Activated T-helper 1 cell treated with anti-CD3 and anti-CD28 coated beads, Interleukin-12 subunit alpha, Interleukin-12 subunit beta, Interleukin-2, Interleukin-4 antibody, amounts not matched to agents 30 ng/mL and 10 ng/mL and 1 ng/mL, durations not matched to agents 14 hours and 24 hours and 36 hours (primary cell): ENCODE measurements at regions not wholly inside any gene's neighbourhood (a gene's known extent, or its start where the extent isn't known, plus 50 kb on each side); places are given as distances from the start of the nearest gene placed in this dataset.

Experiments used
- DNase-seq: peaks from one replicate; pipeline ENCODE4 v3.0.0; 2021; ENCODE audit warnings: low spot score
- H3K27ac Mint-ChIP-seq: one replicate; pipeline ENCODE4 v1.8.0; 2021; ENCODE audit warnings: mild to moderate bottlenecking, mixed read lengths
- H3K27me3 Mint-ChIP-seq: one replicate; pipeline ENCODE4 v1.8.0; 2022; ENCODE audit warnings: mild to moderate bottlenecking, moderate library complexity, mixed read lengths; ENCODE audit not compliant: insufficient read depth
- H3K36me3 Mint-ChIP-seq: one replicate; pipeline ENCODE4 v1.8.0; 2021; ENCODE audit warnings: low read depth, mixed read lengths
- H3K4me1 Mint-ChIP-seq: one replicate; pipeline ENCODE4 v1.8.0; 2021; ENCODE audit warnings: low read depth, mixed read lengths
- H3K4me3 Mint-ChIP-seq: one replicate; pipeline ENCODE4 v1.8.0; 2021; ENCODE audit warnings: mild to moderate bottlenecking, moderate library complexity, mixed read lengths
- H3K9me3 Mint-ChIP-seq: one replicate; pipeline ENCODE4 v1.8.0; 2021; ENCODE audit warnings: mixed read lengths
- intact Hi-C: fragments of 100-400 bp; cut with micrococcal nuclease; formaldehyde crosslinking; loops from one replicate; pipeline ENCODE4 v1.15.1; 2024

DNA sequence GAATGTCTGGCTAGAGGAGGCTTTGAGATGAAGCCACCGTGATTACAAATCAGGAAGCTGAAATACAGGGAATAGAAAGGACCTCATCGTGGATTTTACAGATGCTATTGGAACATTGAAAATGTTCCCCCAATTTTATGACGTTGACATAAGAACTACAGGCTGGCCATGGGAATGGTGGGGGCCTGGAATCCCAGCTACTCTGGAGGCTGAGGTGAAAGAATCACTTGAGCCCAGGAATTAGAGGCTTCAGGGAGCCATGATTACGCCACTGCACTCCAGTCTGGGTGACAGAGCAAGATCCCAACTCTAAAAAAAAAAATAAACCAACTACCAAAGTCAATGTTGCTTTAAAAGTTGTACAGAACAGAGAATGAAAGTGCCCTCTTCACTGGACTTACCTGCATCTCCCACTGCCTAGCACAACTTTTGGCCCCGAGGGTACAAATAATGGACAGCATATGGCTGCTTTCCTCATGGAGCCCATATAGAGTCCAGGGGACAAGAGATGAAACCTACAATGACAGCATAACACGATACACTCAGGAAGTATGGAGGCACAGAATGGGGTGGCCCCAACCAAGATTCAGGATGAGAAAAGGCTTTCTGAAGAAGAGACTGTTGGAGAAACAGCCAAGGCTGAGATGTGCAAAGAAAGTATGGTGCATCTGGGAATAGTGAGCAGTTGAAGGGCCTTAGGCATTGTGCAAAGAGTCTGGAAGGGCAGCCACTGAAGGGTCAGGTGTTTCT lies 254.8 kb downstream of the MYCN start:
- no peak overlapping the region for H3K27ac Mint-ChIP-seq
- no peaks in the 10 kb centered on the region for H3K9me3 Mint-ChIP-seq
- H3K4me3 Mint-ChIP-seq, result no peak overlapping the region
- no peaks in the 10 kb centered on the region for H3K4me1 Mint-ChIP-seq
- H3K27me3 Mint-ChIP-seq, result no peaks in the 10 kb centered on the region
- no peak for DNase-seq
- H3K36me3 Mint-ChIP-seq, result no peaks in the 10 kb centered on the region
- intact Hi-C loops, result no loop called here

- Mint-ChIP-seq H3K27ac (no peak overlapping the region), H3K27me3 (no peaks in the 10 kb centered on the region), H3K4me3 (no peak overlapping the region), H3K4me1 (no peaks in the 10 kb centered on the region), H3K36me3 (no peaks in the 10 kb centered on the region), H3K9me3 (no peaks in the 10 kb centered on the region)
- intact Hi-C loops, result no loop called here
- DNase-seq, result no peak
These were observed 254.2 kb downstream of the MYCN start for GRCh38 chr2:16194530-16194929.

- DNase-seq, result no peak
- Mint-ChIP-seq H3K9me3 (no peaks in the 10 kb centered on the region), H3K36me3 (no peaks in the 10 kb centered on the region), H3K4me1 (no peaks in the 10 kb centered on the region), H3K27me3 (no peaks in the 10 kb centered on the region), H3K27ac (no peak overlapping the region), H3K4me3 (no peak overlapping the region)
- intact Hi-C loops, result no loop called here
These were observed 253.7 kb downstream of the MYCN start for GRCh38 chr2:16194096-16194390.

GRCh38 chr2:16192416-16193216 lies 252.3 kb downstream of the MYCN start:
- DNase-seq, result no peak
- no peaks in the 10 kb centered on the region for H3K4me1 Mint-ChIP-seq
- no peak overlapping the region for H3K4me3 Mint-ChIP-seq
- no peaks in the 10 kb centered on the region for H3K9me3 Mint-ChIP-seq
- no peaks in the 10 kb centered on the region for H3K36me3 Mint-ChIP-seq
- no peaks in the 10 kb centered on the region for H3K27me3 Mint-ChIP-seq
- no peak overlapping the region for H3K27ac Mint-ChIP-seq
- intact Hi-C loops, result no loop called here

GRCh38 chr2:16191431-16192200 lies 251.3 kb downstream of the MYCN start:
- H3K36me3 Mint-ChIP-seq, result no peaks in the 10 kb centered on the region
- intact Hi-C loops, result no loop called here

DNA sequence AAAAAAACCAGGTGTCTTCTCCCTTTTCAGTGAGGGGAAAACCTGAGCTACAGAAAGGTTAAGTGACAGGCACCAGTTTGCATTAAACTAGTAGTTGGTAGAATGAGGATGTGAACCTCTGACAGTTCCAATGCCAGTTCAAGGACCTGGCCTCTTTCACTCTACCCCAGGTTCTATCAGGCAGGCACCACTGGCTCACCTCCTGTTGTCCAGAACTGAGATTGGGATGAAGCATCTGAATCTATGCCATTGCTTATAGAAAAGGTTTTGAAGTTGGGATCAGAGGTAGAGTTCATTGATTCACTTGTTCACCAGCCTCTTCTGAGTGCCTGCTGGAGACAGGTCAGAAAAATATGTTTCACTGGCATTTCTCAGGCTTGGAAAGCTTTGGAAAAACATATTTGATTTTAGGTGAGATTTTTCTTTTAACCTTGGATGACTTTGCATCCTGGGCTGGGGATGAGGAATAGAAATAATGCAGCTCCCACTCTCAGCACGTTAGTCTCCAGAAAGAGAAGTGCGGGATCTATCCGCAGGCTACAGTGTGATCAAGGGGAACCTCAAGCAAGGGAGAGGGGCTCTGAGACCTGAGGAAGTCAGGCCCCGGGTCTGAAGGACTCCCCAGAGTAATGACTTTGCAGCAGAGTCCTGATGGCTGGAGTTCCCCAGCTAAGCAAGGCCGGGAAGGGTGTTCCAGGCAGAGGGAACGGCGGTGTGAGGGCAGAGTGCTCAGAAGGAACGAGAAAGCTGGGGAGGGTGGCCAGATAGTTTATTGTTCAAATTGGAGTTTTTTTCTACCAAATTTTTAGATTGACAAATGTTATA lies 250.3 kb downstream of the MYCN start:
- Mint-ChIP-seq H3K4me3 (no peak overlapping the region), H3K36me3 (no peaks in the 10 kb centered on the region), H3K4me1 (no peaks in the 10 kb centered on the region), H3K27me3 (no peaks in the 10 kb centered on the region), H3K9me3 (no peaks in the 10 kb centered on the region), H3K27ac (no peak overlapping the region)
- no peak for DNase-seq
- intact Hi-C loops, result no loop called here

More at GRCh38 chr2:16191431-16192200, 251.3 kb downstream of the MYCN start:
- no peaks in the 10 kb centered on the region for H3K4me1 Mint-ChIP-seq
- no peak overlapping the region for H3K27ac Mint-ChIP-seq
- no peaks in the 10 kb centered on the region for H3K27me3 Mint-ChIP-seq
- no peak for DNase-seq
- H3K4me3 Mint-ChIP-seq, result no peak overlapping the region
- no peaks in the 10 kb centered on the region for H3K9me3 Mint-ChIP-seq

DNA sequence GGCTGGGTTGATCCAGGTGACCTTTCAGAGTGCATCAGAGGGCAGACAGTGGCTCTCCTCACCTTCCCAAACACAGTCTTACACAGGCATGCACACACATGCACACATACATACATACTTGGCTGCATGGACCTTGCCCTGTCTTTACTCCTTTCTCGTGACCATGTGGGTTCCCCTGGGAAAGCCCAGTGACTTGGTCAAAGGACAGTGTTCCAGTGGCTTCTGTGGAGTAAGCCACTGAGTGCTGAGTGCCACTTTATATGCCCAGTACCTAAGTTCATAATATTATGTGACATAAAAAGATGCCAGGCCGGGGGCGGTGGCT lies 249.4 kb downstream of the MYCN start:
- no peaks in the 10 kb centered on the region for H3K4me1 Mint-ChIP-seq
- H3K4me3 Mint-ChIP-seq, result no peak overlapping the region
- no peak for DNase-seq
- no peaks in the 10 kb centered on the region for H3K9me3 Mint-ChIP-seq
- no peaks in the 10 kb centered on the region for H3K36me3 Mint-ChIP-seq
- H3K27me3 Mint-ChIP-seq, result no peaks in the 10 kb centered on the region
- intact Hi-C loops, result no loop called here
- H3K27ac Mint-ChIP-seq, result no peak overlapping the region

- no peak overlapping the region for H3K4me3 Mint-ChIP-seq
- no peaks in the 10 kb centered on the region for H3K9me3 Mint-ChIP-seq
- no peaks in the 10 kb centered on the region for H3K36me3 Mint-ChIP-seq
- DNase-seq, result no peak
- intact Hi-C loops, result no loop called here
- H3K4me1 Mint-ChIP-seq, result no peaks in the 10 kb centered on the region
- no peaks in the 10 kb centered on the region for H3K27me3 Mint-ChIP-seq
- no peak overlapping the region for H3K27ac Mint-ChIP-seq
These were observed 248.9 kb downstream of the MYCN start for GRCh38 chr2:16189029-16189835.

DNA sequence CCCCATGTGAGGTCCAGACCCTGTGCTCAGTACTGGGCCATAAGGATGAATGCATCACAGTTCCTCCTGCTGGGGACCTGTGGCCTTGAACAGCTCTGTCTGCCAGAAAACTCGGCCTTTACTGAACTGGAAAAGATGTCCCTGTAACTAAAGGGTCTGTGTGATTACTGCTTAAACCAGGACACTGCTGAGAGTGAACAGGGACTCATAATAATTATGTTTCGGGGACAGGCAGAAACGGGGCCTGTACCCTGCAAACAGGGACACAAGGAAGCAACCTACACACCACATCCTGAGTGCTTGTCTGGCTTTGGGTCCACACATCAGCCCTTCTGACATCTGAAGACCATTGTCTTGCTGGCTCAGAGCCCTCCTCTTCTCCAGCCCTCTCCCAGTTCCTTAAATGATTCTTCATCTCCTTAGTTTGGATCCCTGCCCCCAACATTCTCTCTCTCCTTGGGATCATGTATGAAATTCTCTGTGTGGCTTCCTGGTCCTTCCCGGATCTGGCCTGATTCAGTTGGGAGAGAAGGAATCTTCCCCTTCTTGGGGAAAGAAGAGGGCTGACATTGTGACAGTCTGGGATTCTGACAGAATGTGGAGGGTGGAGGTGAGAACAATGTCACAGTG lies 248.0 kb downstream of the MYCN start:
- H3K36me3 Mint-ChIP-seq, result no peaks in the 10 kb centered on the region
- H3K27ac Mint-ChIP-seq, result no peak overlapping the region
- no peaks in the 10 kb centered on the region for H3K27me3 Mint-ChIP-seq
- no peak overlapping the region for H3K4me3 Mint-ChIP-seq
- intact Hi-C loops, result no loop called here
- H3K9me3 Mint-ChIP-seq, result no peaks in the 10 kb centered on the region
- no peaks in the 10 kb centered on the region for H3K4me1 Mint-ChIP-seq
- no peak for DNase-seq

- DNase-seq, result no peak
These were observed 247.1 kb downstream of the MYCN start for GRCh38 chr2:16187482-16187817.

GRCh38 chr2:16186661-16187481 lies 246.5 kb downstream of the MYCN start:
- Mint-ChIP-seq H3K27ac (no peak overlapping the region), H3K27me3 (no peaks in the 10 kb centered on the region), H3K36me3 (no peaks in the 10 kb centered on the region), H3K9me3 (no peaks in the 10 kb centered on the region), H3K4me1 (no peaks in the 10 kb centered on the region), H3K4me3 (no peak overlapping the region)
- no peak for DNase-seq
- intact Hi-C loops, result no loop called here

More at GRCh38 chr2:16187482-16187817, 247.1 kb downstream of the MYCN start:
- intact Hi-C loops, result no loop called here
- no peaks in the 10 kb centered on the region for H3K4me1 Mint-ChIP-seq
- H3K27ac Mint-ChIP-seq, result no peak overlapping the region
- no peaks in the 10 kb centered on the region for H3K9me3 Mint-ChIP-seq
- no peak overlapping the region for H3K4me3 Mint-ChIP-seq
- no peaks in the 10 kb centered on the region for H3K36me3 Mint-ChIP-seq
- H3K27me3 Mint-ChIP-seq, result no peaks in the 10 kb centered on the region
